ENCODE measurements at regions not wholly inside any gene's neighbourhood (a gene's known extent, or its start where the extent isn't known, plus 50 kb on each side); places are given as distances from the start of the nearest gene placed in this dataset.
A peak's percentile ranks its signal among the peaks of the same experiment; 100 is the strongest.

GRCh38 chr9:91141407-91141965, 220.2 kb downstream of the AUH start:
- no peak for DNase-seq

GRCh38 chr9:91143162-91143561, 218.6 kb downstream of the AUH start:
- no peak for DNase-seq

- DNase-seq: no peak
These were observed 218.1 kb downstream of the AUH start for GRCh38 chr9:91143642-91144041.

GRCh38 chr9:91144769-91145168, 216.9 kb downstream of the AUH start:
- no peak for DNase-seq

GRCh38 chr9:91145496-91145895, 216.2 kb downstream of the AUH start:
- DNase-seq: no peak

GRCh38 chr9:91146391-91147019, 215.2 kb downstream of the AUH start:
- DNase-seq: peak; percentile 25

- no peak for DNase-seq
These were observed 214.5 kb downstream of the AUH start for GRCh38 chr9:91147079-91147708.

GRCh38 chr9:91148306-91148705, 213.4 kb downstream of the AUH start:
- DNase-seq: no peak

- no peak for DNase-seq
These were observed 211.3 kb downstream of the AUH start for GRCh38 chr9:91150273-91150997.

- DNase-seq: no peak
These were observed 210.6 kb downstream of the AUH start for GRCh38 chr9:91150998-91151717.

GRCh38 chr9:91151718-91152095, 210.0 kb downstream of the AUH start:
- no peak for DNase-seq

GRCh38 chr9:91154686-91155085, 207.0 kb downstream of the AUH start:
- no peak for DNase-seq

GRCh38 chr9:91155181-91155580, 206.5 kb downstream of the AUH start:
- DNase-seq: no peak

GRCh38 chr9:91155746-91156376, 205.9 kb downstream of the AUH start:
- DNase-seq: no peak

GRCh38 chr9:91156451-91157234, 205.1 kb downstream of the AUH start:
- DNase-seq: no peak

GRCh38 chr9:91157883-91158282, 203.8 kb downstream of the AUH start:
- no peak for DNase-seq

GRCh38 chr9:91158286-91158685, 203.4 kb downstream of the AUH start:
- no peak for DNase-seq

- no peak for DNase-seq
These were observed 202.8 kb downstream of the AUH start for GRCh38 chr9:91158946-91159345.

GRCh38 chr9:91159664-91160121, 202.0 kb downstream of the AUH start:
- DNase-seq: peak; percentile 38

- DNase-seq: no peak
These were observed 201.5 kb downstream of the AUH start for GRCh38 chr9:91160181-91160580.

GRCh38 chr9:91160599-91161464, 200.9 kb downstream of the AUH start:
- no peak for DNase-seq

All from dermis blood vessel endothelial cell (primary cell).